ENCODE measurements at regions not wholly inside any gene's neighbourhood (a gene's known extent, or its start where the extent isn't known, plus 50 kb on each side); places are given as distances from the start of the nearest gene placed in this dataset.

DNA sequence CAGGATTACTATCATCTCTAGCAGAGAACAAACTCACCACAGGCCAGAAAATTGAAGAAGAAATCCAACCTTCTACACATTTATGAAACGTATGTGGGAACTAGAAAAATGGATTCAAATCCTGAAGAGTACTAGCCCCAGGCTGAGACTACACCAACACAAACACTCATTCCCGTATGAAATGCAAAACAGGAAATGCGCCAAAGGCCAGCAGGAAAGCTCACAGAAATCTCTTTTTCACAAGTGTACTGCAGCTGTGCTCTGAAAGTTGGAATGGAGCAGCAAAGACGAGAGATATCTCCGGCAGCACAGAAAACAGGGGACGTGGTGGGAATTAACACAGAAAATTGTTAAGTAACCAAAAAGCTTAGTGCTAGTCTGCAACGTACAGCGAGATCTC lies 913.5 kb downstream of the TDRD15 start:
- no peaks in the 10 kb centered on the region for H3K4me1 ChIP-seq
- Mint-ChIP-seq H3K4me3 (no peak overlapping the region), H3K27ac (no peak overlapping the region)

DNA sequence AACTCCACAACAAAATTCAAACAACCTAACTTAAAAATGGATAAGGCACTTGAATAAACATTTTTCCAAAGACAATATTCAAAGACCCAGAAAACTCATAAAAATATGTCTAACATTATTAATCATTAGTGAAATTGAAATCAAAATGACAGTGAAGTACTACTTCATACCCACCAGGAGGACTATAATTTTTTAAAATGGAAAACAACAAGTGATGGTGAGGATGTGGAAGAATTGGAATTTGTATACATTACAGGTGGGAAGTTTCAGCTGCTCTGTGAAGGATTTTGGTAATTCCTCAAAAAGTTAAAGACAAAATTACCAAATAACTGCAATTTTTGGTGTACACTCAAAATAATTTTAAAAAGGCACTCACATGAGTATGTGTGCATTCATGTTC lies 920.0 kb downstream of the TDRD15 start:
- H3K27ac Mint-ChIP-seq, result no peak overlapping the region
- DNase-seq (ENCODE audit: low spot score), result no peak
- H3K36me3 Mint-ChIP-seq, result no peaks in the 10 kb centered on the region
- H3K4me3 Mint-ChIP-seq, result no peak overlapping the region
- no peaks in the 10 kb centered on the region for H3K27me3 ChIP-seq
- H3K4me3 ChIP-seq, result no peak overlapping the region
- no peak overlapping the region for H3K27ac ChIP-seq
- no peaks in the 10 kb centered on the region for H3K4me1 ChIP-seq
- no peak overlapping the region for H3K4me2 ChIP-seq
- no peaks in the 10 kb centered on the region for H4K20me1 ChIP-seq (ENCODE audit: low read depth)
- TF ChIP-seq EZH2phosphoT487 (IDR thresholded peaks at IDR 0.05), result no peak
- no peak for TF ChIP-seq EZH2 (IDR thresholded peaks at IDR 0.05)
- TF ChIP-seq, protein P1, sequence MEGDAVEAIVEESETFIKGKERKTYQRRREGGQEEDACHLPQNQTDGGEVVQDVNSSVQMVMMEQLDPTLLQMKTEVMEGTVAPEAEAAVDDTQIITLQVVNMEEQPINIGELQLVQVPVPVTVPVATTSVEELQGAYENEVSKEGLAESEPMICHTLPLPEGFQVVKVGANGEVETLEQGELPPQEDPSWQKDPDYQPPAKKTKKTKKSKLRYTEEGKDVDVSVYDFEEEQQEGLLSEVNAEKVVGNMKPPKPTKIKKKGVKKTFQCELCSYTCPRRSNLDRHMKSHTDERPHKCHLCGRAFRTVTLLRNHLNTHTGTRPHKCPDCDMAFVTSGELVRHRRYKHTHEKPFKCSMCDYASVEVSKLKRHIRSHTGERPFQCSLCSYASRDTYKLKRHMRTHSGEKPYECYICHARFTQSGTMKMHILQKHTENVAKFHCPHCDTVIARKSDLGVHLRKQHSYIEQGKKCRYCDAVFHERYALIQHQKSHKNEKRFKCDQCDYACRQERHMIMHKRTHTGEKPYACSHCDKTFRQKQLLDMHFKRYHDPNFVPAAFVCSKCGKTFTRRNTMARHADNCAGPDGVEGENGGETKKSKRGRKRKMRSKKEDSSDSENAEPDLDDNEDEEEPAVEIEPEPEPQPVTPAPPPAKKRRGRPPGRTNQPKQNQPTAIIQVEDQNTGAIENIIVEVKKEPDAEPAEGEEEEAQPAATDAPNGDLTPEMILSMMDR (IDR thresholded peaks at IDR 0.05), result no peak
- no peaks in the 10 kb centered on the region for H3K36me3 ChIP-seq
- no peaks in the 10 kb centered on the region for H3F3A ChIP-seq (ENCODE audit: low read depth)
- H3K9me3 ChIP-seq (ENCODE audit: low read depth), result no peaks in the 10 kb centered on the region
- peaks cover 2% of the 10 kb centered on the region for H3K27me3 Mint-ChIP-seq (ENCODE audit: insufficient read depth, low read depth)
- no peaks in the 10 kb centered on the region for H3K79me2 ChIP-seq (ENCODE audit: low read depth)
- no peak overlapping the region for H2AFZ ChIP-seq (replicated peaks)
- H3K9me3 Mint-ChIP-seq, result peaks cover 2% of the 10 kb centered on the region
- H3K9ac ChIP-seq, result no peak overlapping the region
- no peaks in the 10 kb centered on the region for H3K4me1 Mint-ChIP-seq

More for the DNA sequence above, 913.5 kb downstream of the TDRD15 start:
- peaks cover 2% of the 10 kb centered on the region for H3K9me3 Mint-ChIP-seq
- no peak for DNase-seq (ENCODE audit: low spot score)
- H3K36me3 ChIP-seq, result no peaks in the 10 kb centered on the region
- H3F3A ChIP-seq (ENCODE audit: low read depth), result no peaks in the 10 kb centered on the region
- H3K4me3 ChIP-seq, result no peak overlapping the region
- H3K36me3 Mint-ChIP-seq, result no peaks in the 10 kb centered on the region
- no peak overlapping the region for H3K9ac ChIP-seq
- H2AFZ ChIP-seq (replicated peaks), result peak overlapping the region; percentile 15
- no peaks in the 10 kb centered on the region for H3K27me3 ChIP-seq
- H3K4me1 Mint-ChIP-seq, result no peaks in the 10 kb centered on the region
- no peaks in the 10 kb centered on the region for H3K9me3 ChIP-seq (ENCODE audit: low read depth)
- H3K79me2 ChIP-seq (ENCODE audit: low read depth), result no peaks in the 10 kb centered on the region
- H3K27ac ChIP-seq, result no peak overlapping the region
- H3K4me2 ChIP-seq, result no peak overlapping the region
- no peaks in the 10 kb centered on the region for H4K20me1 ChIP-seq (ENCODE audit: low read depth)
- H3K27me3 Mint-ChIP-seq (ENCODE audit: insufficient read depth, low read depth), result no peaks in the 10 kb centered on the region
- TF ChIP-seq, protein P1 (IDR thresholded peaks at IDR 0.05), result no peak
- TF ChIP-seq EZH2 (IDR thresholded peaks at IDR 0.05) (no peak), EZH2phosphoT487 (IDR thresholded peaks at IDR 0.05) (no peak)

DNA sequence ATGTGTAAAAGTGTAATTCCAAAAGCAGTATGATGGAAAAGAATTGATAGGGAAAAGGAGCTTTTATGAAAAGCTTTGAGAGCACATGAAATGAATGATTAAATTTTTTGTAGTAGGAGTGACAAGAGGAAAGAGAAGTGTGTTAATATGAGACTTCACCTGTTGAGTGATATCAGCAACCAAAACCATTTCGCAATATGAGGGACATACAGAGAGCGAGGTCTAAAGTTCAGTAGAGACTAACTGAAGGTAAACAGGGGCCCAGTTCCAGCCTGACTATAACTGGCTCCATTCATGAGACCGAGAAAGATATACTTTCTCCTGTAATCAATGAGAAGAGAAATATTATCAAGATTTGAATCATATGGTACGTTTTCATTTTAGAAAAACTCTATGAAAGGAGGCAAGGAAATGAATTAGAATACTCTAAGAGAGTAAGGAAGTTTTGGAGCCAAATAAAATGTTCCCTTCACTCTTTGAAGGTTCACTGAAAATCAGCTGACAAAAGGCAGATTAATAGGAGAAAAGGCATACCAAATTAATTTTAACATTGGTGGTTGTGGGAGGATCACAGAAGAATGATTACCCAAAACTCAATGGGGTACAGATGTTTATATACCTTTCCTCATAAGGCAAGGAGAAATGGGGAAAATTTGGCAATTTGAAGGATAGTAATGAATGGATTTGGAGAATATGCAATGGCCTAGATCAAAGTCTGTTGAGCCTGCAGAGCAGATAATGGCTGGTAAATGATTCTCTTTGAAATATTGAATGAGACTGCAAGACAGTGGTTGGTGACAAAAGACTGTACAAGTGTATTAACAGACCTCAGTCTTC lies 932.2 kb downstream of the TDRD15 start:
- TF ChIP-seq EZH2phosphoT487 (IDR thresholded peaks at IDR 0.05) (no peak), EZH2 (IDR thresholded peaks at IDR 0.05) (no peak)
- TF ChIP-seq, protein P1 (IDR thresholded peaks at IDR 0.05), result no peak
- Histone ChIP-seq H3K9ac (no peak overlapping the region), H3K9me3 (ENCODE audit: low read depth) (no peaks in the 10 kb centered on the region), H3K27ac (no peak overlapping the region), H3K4me3 (no peak overlapping the region), H3K79me2 (ENCODE audit: low read depth) (no peaks in the 10 kb centered on the region), H3F3A (ENCODE audit: low read depth) (no peaks in the 10 kb centered on the region), H3K27me3 (no peaks in the 10 kb centered on the region), H4K20me1 (ENCODE audit: low read depth) (no peaks in the 10 kb centered on the region), H2AFZ (replicated peaks) (no peak overlapping the region), H3K4me1 (no peaks in the 10 kb centered on the region), H3K4me2 (no peak overlapping the region), H3K36me3 (no peaks in the 10 kb centered on the region)
- Mint-ChIP-seq H3K4me1 (no peaks in the 10 kb centered on the region), H3K27me3 (ENCODE audit: insufficient read depth, low read depth) (no peaks in the 10 kb centered on the region), H3K4me3 (no peak overlapping the region), H3K27ac (no peak overlapping the region), H3K9me3 (no peaks in the 10 kb centered on the region), H3K36me3 (no peaks in the 10 kb centered on the region)
- DNase-seq (ENCODE audit: low spot score), result no peak
